HEK293 (cell line): ENCODE measurements at regions not wholly inside any gene's neighbourhood (a gene's known extent, or its start where the extent isn't known, plus 50 kb on each side); places are given as distances from the start of the nearest gene placed in this dataset.

Experiments
- CTCF ChIA-PET: fragments of 350-600 bp; formaldehyde crosslinking; extraction: SDS; loops from one replicate; lab custom pipeline; 2021; ENCODE audit warnings: antibody characterized with exemption; lab: Yijun Ruan, JAX
- POLR2A ChIA-PET: fragments of 300-600 bp; formaldehyde crosslinking; extraction: SDS; loops from one replicate; lab custom pipeline; 2020; ENCODE audit warnings: antibody characterized with exemption, inconsistent platforms; lab: Yijun Ruan, JAX
- H3K27ac ChIP-seq: fragments of 200-500 bp; sonication (Bioruptor generic); 2 replicates; pipeline ENCODE4 v1.5.1; 2014; ENCODE audit warnings: low read depth, low read length, control low read depth, inconsistent platforms; ENCODE audit errors: extremely low read depth
- H3K36me3 ChIP-seq, 2 experiments: fragments of 200-500 bp in 1 of 2; sonication (Bioruptor generic) in 1 of 2; 1 replicate in 1 of 2; 2 replicates in 1 of 2; pipeline ENCODE4 v1.5.1; 2014 to 2017; ENCODE audit warnings: inconsistent platforms in 2 of 2, low read length in 2 of 2; ENCODE audit not compliant: control insufficient read depth in 2 of 2, insufficient read depth in 1 of 2
- H3K4me1 ChIP-seq: fragments of 200-500 bp; sonication (Bioruptor generic); 2 replicates; pipeline ENCODE4 v1.5.1; 2014; ENCODE audit warnings: mild to moderate bottlenecking, low read length, inconsistent platforms; ENCODE audit not compliant: control insufficient read depth, insufficient read depth
- H3K4me3 ChIP-seq: 2 replicates; pipeline ENCODE4 v1.5.1; 2011; ENCODE audit warnings: low read depth, mild to moderate bottlenecking, control low read depth, low read length, moderate library complexity
- H3K9me3 ChIP-seq: fragments of 200-500 bp; sonication (Bioruptor generic); 2 replicates; pipeline ENCODE4 v1.5.1; 2014; ENCODE audit warnings: low read depth, low read length, inconsistent platforms; ENCODE audit not compliant: control insufficient read depth, insufficient read depth
- ELK4 ChIP-seq: IDR thresholded peaks from 2 replicates; pipeline ENCODE4 v1.6.1; 2011; ENCODE audit warnings: mild to moderate bottlenecking, low read depth, low read length, borderline replicate concordance
- GFI1B ChIP-seq: fragments of 450-650 bp; formaldehyde crosslinking; IDR thresholded peaks from 2 replicates; pipeline ENCODE4 v1.5.1; 2016; ENCODE audit warnings: missing biosample characterization, missing genetic modification characterization
- KLF10 ChIP-seq: fragments of 450-650 bp; IDR thresholded peaks from 2 replicates; pipeline ENCODE4 v1.5.1; 2018; ENCODE audit warnings: missing biosample characterization, mild to moderate bottlenecking, missing genetic modification characterization
- OVOL3 ChIP-seq: fragments of 450-650 bp; formaldehyde crosslinking; IDR thresholded peaks from 2 replicates; pipeline ENCODE4 v1.5.1; 2016; ENCODE audit warnings: missing biosample characterization, missing genetic modification characterization
- RBAK ChIP-seq: fragments of 450-650 bp; formaldehyde crosslinking; IDR thresholded peaks from 2 replicates; pipeline ENCODE4 v1.5.1; 2016; ENCODE audit warnings: missing biosample characterization, missing genetic modification characterization
- SALL2 ChIP-seq: fragments of 450-650 bp; formaldehyde crosslinking; IDR thresholded peaks from 2 replicates; pipeline ENCODE4 v1.5.0; 2017; ENCODE audit warnings: missing biosample characterization, mild to moderate bottlenecking, missing genetic modification characterization, borderline replicate concordance
- YY1 ChIP-seq: fragments of 450-650 bp; formaldehyde crosslinking; IDR thresholded peaks from 2 replicates; pipeline ENCODE4 v1.5.1; 2018; ENCODE audit warnings: missing biosample characterization, missing genetic modification characterization
- ZBTB44 ChIP-seq: fragments of 450-650 bp; IDR thresholded peaks from 2 replicates; pipeline ENCODE4 v1.5.1; 2018; ENCODE audit warnings: missing biosample characterization, mild to moderate bottlenecking, missing genetic modification characterization
- ZFP3 ChIP-seq: fragments of 450-650 bp; formaldehyde crosslinking; IDR thresholded peaks from 2 replicates; pipeline ENCODE4 v1.5.1; 2016; ENCODE audit warnings: low read depth, missing biosample characterization, missing genetic modification characterization
- ZFP41 ChIP-seq: fragments of 450-650 bp; formaldehyde crosslinking; IDR thresholded peaks from 2 replicates; pipeline ENCODE4 v1.5.1; 2016; ENCODE audit warnings: missing biosample characterization, missing genetic modification characterization, borderline replicate concordance
- ZIC2 ChIP-seq: fragments of 450-650 bp; formaldehyde crosslinking; IDR thresholded peaks from 2 replicates; pipeline ENCODE4 v1.5.1; 2016; ENCODE audit warnings: missing biosample characterization, missing genetic modification characterization
- ZNF10 ChIP-seq: fragments of 450-650 bp; formaldehyde crosslinking; IDR thresholded peaks from 2 replicates; pipeline ENCODE4 v1.5.1; 2017; ENCODE audit warnings: missing biosample characterization, missing genetic modification characterization
- ZNF132 ChIP-seq: fragments of 450-650 bp; formaldehyde crosslinking; IDR thresholded peaks from 2 replicates; pipeline ENCODE4 v1.5.1; 2017; ENCODE audit warnings: missing biosample characterization, missing genetic modification characterization, borderline replicate concordance
- ZNF174 ChIP-seq: fragments of 450-650 bp; formaldehyde crosslinking; IDR thresholded peaks from 2 replicates; pipeline ENCODE4 v1.5.0; 2017; ENCODE audit warnings: missing biosample characterization, mild to moderate bottlenecking, missing genetic modification characterization
- ZNF221 ChIP-seq: fragments of 450-650 bp; formaldehyde crosslinking; IDR thresholded peaks from 2 replicates; pipeline ENCODE4 v1.5.1; 2017; ENCODE audit warnings: missing biosample characterization, missing genetic modification characterization, borderline replicate concordance
- ZNF335 ChIP-seq: fragments of 450-650 bp; formaldehyde crosslinking; conservative IDR thresholded peaks from 2 replicates; pipeline ENCODE4 v1.5.1; 2016; ENCODE audit warnings: missing biosample characterization, missing genetic modification characterization
- ZNF354C ChIP-seq: fragments of 450-650 bp; formaldehyde crosslinking; IDR thresholded peaks from 2 replicates; pipeline ENCODE4 v1.5.1; 2016; ENCODE audit warnings: missing biosample characterization, missing genetic modification characterization, low read depth, borderline replicate concordance
- ZNF416 ChIP-seq: fragments of 450-650 bp; formaldehyde crosslinking; IDR thresholded peaks from 2 replicates; pipeline ENCODE4 v1.5.1; 2016; ENCODE audit warnings: missing biosample characterization, missing genetic modification characterization
- ZNF426 ChIP-seq: fragments of 450-650 bp; formaldehyde crosslinking; IDR thresholded peaks from 2 replicates; pipeline ENCODE4 v1.5.1; 2017; ENCODE audit warnings: missing biosample characterization, missing genetic modification characterization, mild to moderate bottlenecking, inconsistent platforms, moderate library complexity
- ZNF433 ChIP-seq: fragments of 450-650 bp; formaldehyde crosslinking; IDR thresholded peaks from 2 replicates; pipeline ENCODE4 v1.5.1; 2016; ENCODE audit warnings: missing biosample characterization, missing genetic modification characterization, low read depth
- ZNF624 ChIP-seq: fragments of 450-650 bp; formaldehyde crosslinking; IDR thresholded peaks from 2 replicates; pipeline ENCODE4 v1.5.1; 2017; ENCODE audit warnings: missing biosample characterization, missing genetic modification characterization
- ZNF639 ChIP-seq: fragments of 450-650 bp; formaldehyde crosslinking; IDR thresholded peaks from 2 replicates; pipeline ENCODE4 v1.5.1; 2016; ENCODE audit warnings: missing biosample characterization, missing genetic modification characterization
- ZNF660 ChIP-seq: fragments of 450-650 bp; IDR thresholded peaks from 2 replicates; pipeline ENCODE4 v1.5.1; 2018; ENCODE audit warnings: missing biosample characterization, mild to moderate bottlenecking, missing genetic modification characterization
- ZSCAN4 ChIP-seq: fragments of 450-650 bp; formaldehyde crosslinking; IDR thresholded peaks from 2 replicates; pipeline ENCODE4 v1.5.1; 2017; ENCODE audit warnings: missing biosample characterization, missing genetic modification characterization

GRCh38 chr1:216805953-216806352, 82.7 kb upstream of the ESRRG start (continued):
- no peak for TF ChIP-seq GFI1B
- TF ChIP-seq ZSCAN4 = no peak
- TF ChIP-seq ZBTB44 (tag by site-specific recombination) = no peak
- no peak for TF ChIP-seq ZFP3 (tag by site-specific recombination)
- no peak for TF ChIP-seq KLF10 (tag by site-specific recombination)
- TF ChIP-seq ZNF660 (tag by site-specific recombination) = no peak
- TF ChIP-seq ZNF10 (tag by site-specific recombination) = no peak
- no peak for TF ChIP-seq ZNF132 (tag by site-specific recombination)
- no peak for TF ChIP-seq ZNF354C (tag by site-specific recombination)

- H3K36me3 ChIP-seq = no peaks in the 10 kb centered on the region
- CTCF ChIA-PET = no interaction called here
- POLR2A ChIA-PET = no interaction called here
- TF ChIP-seq ZNF221 (no peak), ZIC2 (tag by site-specific recombination) (no peak), ZNF335 (no peak), YY1 (no peak), ZNF10 (tag by site-specific recombination) (no peak), ZNF174 (tag by site-specific recombination) (no peak), ZFP41 (tag by site-specific recombination) (no peak), ZNF416 (tag by site-specific recombination) (no peak), ZNF624 (no peak), ZNF132 (tag by site-specific recombination) (no peak), ZNF639 (tag by site-specific recombination) (no peak), ZNF426 (no peak)
- TF ChIP-seq, all 188 proteins: peak for 0
- Histone ChIP-seq H3K4me3 (no peak overlapping the region), H3K9me3 (no peaks in the 10 kb centered on the region), H3K27ac (no peak overlapping the region), H3K4me1 (no peaks in the 10 kb centered on the region)
Observed at GRCh38 chr1:216805233-216805632, 82.0 kb upstream of the ESRRG start.

GRCh38 chr1:216804111-216804510, 80.9 kb upstream of the ESRRG start:
- Histone ChIP-seq H3K4me3 (no peak overlapping the region), H3K4me1 (no peaks in the 10 kb centered on the region), H3K27ac (no peak overlapping the region), H3K36me3 (no peaks in the 10 kb centered on the region), H3K9me3 (no peaks in the 10 kb centered on the region)
- POLR2A ChIA-PET = no interaction called here
- TF ChIP-seq ZNF335 (no peak), SALL2 (tag by site-specific recombination) (no peak), ZNF174 (tag by site-specific recombination) (no peak), OVOL3 (no peak), ZNF433 (tag by site-specific recombination) (no peak), ELK4 (no peak), RBAK (tag by site-specific recombination) (no peak), ZNF221 (no peak)
- CTCF ChIA-PET = no interaction called here
